ENCODE measurements at regions not wholly inside any gene's neighbourhood (a gene's known extent, or its start where the extent isn't known, plus 50 kb on each side); places are given as distances from the start of the nearest gene placed in this dataset.

DNA sequence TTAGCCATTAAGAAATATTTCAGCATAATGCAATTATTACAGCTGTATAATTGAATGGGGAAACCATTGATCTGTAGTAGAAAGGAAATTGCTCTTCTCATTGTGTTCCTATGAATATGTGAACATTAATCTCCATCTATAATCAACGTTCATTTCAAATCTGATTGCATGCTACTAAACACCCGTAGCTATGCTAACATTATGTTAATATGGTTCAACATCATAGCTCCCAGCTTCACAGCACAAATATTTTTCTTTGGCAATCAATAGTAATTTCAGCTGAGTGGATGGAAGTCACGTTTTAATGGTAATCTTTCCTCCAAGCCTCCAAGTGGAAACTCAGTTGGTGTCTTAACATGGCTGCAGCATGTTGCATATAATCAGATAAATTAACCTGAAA lies 454.4 kb downstream of the MAFB start:
- TF ChIP-seq, protein P1, sequence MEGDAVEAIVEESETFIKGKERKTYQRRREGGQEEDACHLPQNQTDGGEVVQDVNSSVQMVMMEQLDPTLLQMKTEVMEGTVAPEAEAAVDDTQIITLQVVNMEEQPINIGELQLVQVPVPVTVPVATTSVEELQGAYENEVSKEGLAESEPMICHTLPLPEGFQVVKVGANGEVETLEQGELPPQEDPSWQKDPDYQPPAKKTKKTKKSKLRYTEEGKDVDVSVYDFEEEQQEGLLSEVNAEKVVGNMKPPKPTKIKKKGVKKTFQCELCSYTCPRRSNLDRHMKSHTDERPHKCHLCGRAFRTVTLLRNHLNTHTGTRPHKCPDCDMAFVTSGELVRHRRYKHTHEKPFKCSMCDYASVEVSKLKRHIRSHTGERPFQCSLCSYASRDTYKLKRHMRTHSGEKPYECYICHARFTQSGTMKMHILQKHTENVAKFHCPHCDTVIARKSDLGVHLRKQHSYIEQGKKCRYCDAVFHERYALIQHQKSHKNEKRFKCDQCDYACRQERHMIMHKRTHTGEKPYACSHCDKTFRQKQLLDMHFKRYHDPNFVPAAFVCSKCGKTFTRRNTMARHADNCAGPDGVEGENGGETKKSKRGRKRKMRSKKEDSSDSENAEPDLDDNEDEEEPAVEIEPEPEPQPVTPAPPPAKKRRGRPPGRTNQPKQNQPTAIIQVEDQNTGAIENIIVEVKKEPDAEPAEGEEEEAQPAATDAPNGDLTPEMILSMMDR (IDR thresholded peaks at IDR 0.05; ENCODE audit: poor library complexity): no peak
- TF ChIP-seq EZH2phosphoT487 (IDR thresholded peaks at IDR 0.05; ENCODE audit: low read depth, severe bottlenecking, unreplicated experiment): no peak
- Histone ChIP-seq H3K27ac (no peak overlapping the region), H3K79me2 (no peaks in the 10 kb centered on the region), H4K20me1 (ENCODE audit: insufficient read depth, poor library complexity, severe bottlenecking) (no peaks in the 10 kb centered on the region), H2AFZ (no peak overlapping the region), H3K27me3 (peaks cover 11% of the 10 kb centered on the region), H3K9me3 (ENCODE audit: low read depth) (no peaks in the 10 kb centered on the region), H3K36me3 (replicated peaks; ENCODE audit: insufficient read depth, low read depth) (no peaks in the 10 kb centered on the region), H3K4me2 (no peak overlapping the region), H3K4me3 (no peak overlapping the region), H3K9me2 (replicated peaks; ENCODE audit: insufficient read depth) (no peaks in the 10 kb centered on the region), H3K4me1 (ENCODE audit: insufficient read depth) (no peaks in the 10 kb centered on the region)
- DNase-seq (ENCODE audit: low spot score): no peak
- WGBS (ENCODE audit: low lambda C conversion rate, missing lambda C conversion rate): 90% methylated on average over 3 of the region's 3 CpGs

DNA sequence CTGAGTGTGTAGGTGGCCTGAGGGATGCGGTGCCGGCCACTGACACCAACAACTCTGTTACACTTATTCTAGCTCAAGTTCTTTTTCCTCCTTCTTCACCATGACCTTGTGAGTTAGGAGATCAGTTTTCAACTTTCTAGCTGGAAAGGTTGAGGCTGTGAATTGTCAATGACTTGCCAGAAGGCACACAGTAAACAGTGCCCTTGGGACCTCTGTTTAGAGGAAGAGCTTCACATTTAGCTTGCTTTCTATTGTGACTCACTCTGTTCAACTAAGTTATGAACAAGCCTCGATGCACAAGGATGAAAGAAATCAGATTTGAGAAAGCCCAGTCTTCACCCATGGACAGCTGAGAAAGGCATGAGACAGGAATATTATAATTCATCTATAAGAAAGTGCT lies 455.6 kb downstream of the MAFB start:
- Histone ChIP-seq H3K9me2 (replicated peaks; ENCODE audit: insufficient read depth) (no peaks in the 10 kb centered on the region), H3K27ac (no peak overlapping the region), H3K9me3 (ENCODE audit: low read depth) (no peaks in the 10 kb centered on the region), H3K4me1 (ENCODE audit: insufficient read depth) (no peaks in the 10 kb centered on the region), H3K36me3 (replicated peaks; ENCODE audit: insufficient read depth, low read depth) (no peaks in the 10 kb centered on the region), H4K20me1 (ENCODE audit: insufficient read depth, poor library complexity, severe bottlenecking) (no peaks in the 10 kb centered on the region), H3K27me3 (peaks cover 11% of the 10 kb centered on the region), H3K79me2 (no peaks in the 10 kb centered on the region), H2AFZ (no peak overlapping the region), H3K4me3 (no peak overlapping the region), H3K4me2 (no peak overlapping the region)
- DNase-seq (ENCODE audit: low spot score): no peak
- WGBS (ENCODE audit: low lambda C conversion rate, missing lambda C conversion rate): 70% methylated on average over 3 of the region's 3 CpGs
- TF ChIP-seq, protein P1 (IDR thresholded peaks at IDR 0.05; ENCODE audit: poor library complexity): no peak
- TF ChIP-seq EZH2 (IDR thresholded peaks at IDR 0.05; ENCODE audit: borderline replicate concordance): no peak
- TF ChIP-seq EZH2phosphoT487 (IDR thresholded peaks at IDR 0.05; ENCODE audit: low read depth, severe bottlenecking, unreplicated experiment): no peak

DNA sequence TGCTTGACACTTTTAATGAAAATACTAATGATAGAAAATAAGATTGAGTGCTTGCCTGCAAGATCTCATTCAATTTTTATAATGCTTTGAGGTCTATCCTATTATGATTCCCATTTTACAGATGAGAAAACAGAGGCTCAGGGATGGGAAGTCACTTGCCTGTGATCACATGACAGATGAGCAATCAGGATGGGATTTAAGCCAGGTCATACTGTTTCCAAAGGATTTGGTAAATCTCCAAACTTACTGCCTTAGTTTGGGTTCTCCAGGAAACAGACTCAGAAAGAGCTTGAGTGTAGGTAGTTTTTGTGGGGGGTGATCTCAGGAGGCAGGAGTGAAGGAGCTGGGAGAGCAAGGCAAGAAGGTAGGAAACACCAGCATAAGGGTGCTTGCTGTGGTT lies 456.3 kb downstream of the MAFB start:
- Histone ChIP-seq H3K9me3 (ENCODE audit: low read depth) (no peaks in the 10 kb centered on the region), H4K20me1 (ENCODE audit: insufficient read depth, poor library complexity, severe bottlenecking) (no peaks in the 10 kb centered on the region), H2AFZ (no peak overlapping the region), H3K27ac (no peak overlapping the region), H3K27me3 (peaks cover 11% of the 10 kb centered on the region), H3K4me2 (no peak overlapping the region), H3K4me1 (ENCODE audit: insufficient read depth) (no peaks in the 10 kb centered on the region), H3K9me2 (replicated peaks; ENCODE audit: insufficient read depth) (no peaks in the 10 kb centered on the region), H3K36me3 (replicated peaks; ENCODE audit: insufficient read depth, low read depth) (no peaks in the 10 kb centered on the region), H3K4me3 (no peak overlapping the region), H3K79me2 (no peaks in the 10 kb centered on the region)
- no peak for TF ChIP-seq EZH2phosphoT487 (IDR thresholded peaks at IDR 0.05; ENCODE audit: low read depth, severe bottlenecking, unreplicated experiment)
- TF ChIP-seq, protein P1 (IDR thresholded peaks at IDR 0.05; ENCODE audit: poor library complexity): no peak
- TF ChIP-seq EZH2 (IDR thresholded peaks at IDR 0.05; ENCODE audit: borderline replicate concordance): no peak
- DNase-seq (ENCODE audit: low spot score): no peak

DNA sequence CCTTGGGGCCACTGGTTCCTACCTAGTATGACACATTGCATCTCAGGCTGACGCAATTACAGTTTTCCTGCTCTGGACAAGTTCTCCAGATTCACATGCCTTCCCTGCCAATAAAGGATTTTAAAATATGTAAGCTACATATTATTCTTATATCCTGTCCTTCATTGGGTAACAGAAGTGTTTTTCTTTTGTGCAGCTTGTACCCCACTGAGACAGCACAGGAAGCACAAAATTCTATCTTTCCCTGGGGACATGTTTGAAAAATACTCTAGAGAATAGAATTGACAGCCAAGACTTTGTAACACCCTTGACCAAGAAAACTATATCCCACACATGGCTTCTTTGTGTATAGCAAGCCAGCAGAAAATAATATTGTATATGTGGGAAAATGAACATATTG lies 456.8 kb downstream of the MAFB start:
- no peak overlapping the region for H3K27ac ChIP-seq
- 92% methylated on average over 1 of the region's 1 CpG for WGBS (ENCODE audit: low lambda C conversion rate, missing lambda C conversion rate)
- no peak overlapping the region for H3K4me3 ChIP-seq
- no peaks in the 10 kb centered on the region for H3K79me2 ChIP-seq
- H3K36me3 ChIP-seq (replicated peaks; ENCODE audit: insufficient read depth, low read depth): no peaks in the 10 kb centered on the region
- H3K4me1 ChIP-seq (ENCODE audit: insufficient read depth): no peaks in the 10 kb centered on the region
- no peak for DNase-seq (ENCODE audit: low spot score)
- H3K4me2 ChIP-seq: no peak overlapping the region
- no peaks in the 10 kb centered on the region for H4K20me1 ChIP-seq (ENCODE audit: insufficient read depth, poor library complexity, severe bottlenecking)
- peaks cover 11% of the 10 kb centered on the region for H3K27me3 ChIP-seq
- TF ChIP-seq, protein P1 (IDR thresholded peaks at IDR 0.05; ENCODE audit: poor library complexity): no peak
- TF ChIP-seq EZH2phosphoT487 (IDR thresholded peaks at IDR 0.05; ENCODE audit: low read depth, severe bottlenecking, unreplicated experiment): no peak
- TF ChIP-seq EZH2 (IDR thresholded peaks at IDR 0.05; ENCODE audit: borderline replicate concordance): no peak
- H2AFZ ChIP-seq: no peak overlapping the region
- no peaks in the 10 kb centered on the region for H3K9me2 ChIP-seq (replicated peaks; ENCODE audit: insufficient read depth)
- H3K9me3 ChIP-seq (ENCODE audit: low read depth): no peaks in the 10 kb centered on the region
